ENCODE measurements at regions not wholly inside any gene's neighbourhood (a gene's known extent, or its start where the extent isn't known, plus 50 kb on each side); places are given as distances from the start of the nearest gene placed in this dataset.
"Not testable (repeated sequence)": the region's sequence is repeated elsewhere in the genome, so short reads cannot be mapped to it uniquely, and the experiment has no call there.

- DNase-seq (ENCODE audit: low spot score) = no peak
- FAIRE-seq = no peak
These were observed 93.2 kb downstream of the AKR1D1 start for GRCh38 chr7:138169441-138169851.

GRCh38 chr7:138170298-138170697 lies 94.0 kb downstream of the AKR1D1 start:
- FAIRE-seq = no peak
- no peak for DNase-seq (ENCODE audit: low spot score)

GRCh38 chr7:138170959-138171703 lies 94.9 kb downstream of the AKR1D1 start:
- FAIRE-seq = no peak
- no peak for DNase-seq (ENCODE audit: low spot score)

- DNase-seq (ENCODE audit: low spot score) = no peak
- FAIRE-seq = no peak
These were observed 97.3 kb downstream of the AKR1D1 start for GRCh38 chr7:138173548-138173947.

GRCh38 chr7:138176060-138176459 lies 99.8 kb downstream of the AKR1D1 start:
- no peak for DNase-seq (ENCODE audit: low spot score)
- no peak for FAIRE-seq

GRCh38 chr7:138184191-138184590 lies 107.9 kb downstream of the AKR1D1 start:
- DNase-seq (ENCODE audit: low spot score) (no peak), FAIRE-seq (no peak)

GRCh38 chr7:138185132-138185908 lies 109.1 kb downstream of the AKR1D1 start:
- no peak for DNase-seq (ENCODE audit: low spot score)
- FAIRE-seq = no peak

GRCh38 chr7:138186951-138187351 lies 110.7 kb downstream of the AKR1D1 start:
- no peak for FAIRE-seq
- peak; percentile 70 for DNase-seq (ENCODE audit: low spot score)

GRCh38 chr7:138188290-138188858 lies 112.1 kb downstream of the AKR1D1 start:
- DNase-seq (ENCODE audit: low spot score) = no peak
- FAIRE-seq = no peak

- DNase-seq (ENCODE audit: low spot score) (no peak), FAIRE-seq (no peak)
These were observed 118.3 kb downstream of the AKR1D1 start for GRCh38 chr7:138194567-138194966.

- FAIRE-seq (no peak), DNase-seq (ENCODE audit: low spot score) (no peak)
These were observed 118.9 kb downstream of the AKR1D1 start for GRCh38 chr7:138195151-138195571.

GRCh38 chr7:138196503-138196946 lies 120.3 kb downstream of the AKR1D1 start:
- not testable (repeated sequence) for FAIRE-seq; DNase-seq (ENCODE audit: low spot score)

GRCh38 chr7:138196971-138197896 lies 121.0 kb downstream of the AKR1D1 start:
- DNase-seq (ENCODE audit: low spot score) (no peak), FAIRE-seq (no peak)

GRCh38 chr7:138204285-138204981 lies 128.2 kb downstream of the AKR1D1 start:
- DNase-seq (ENCODE audit: low spot score) (no peak), FAIRE-seq (no peak)

- DNase-seq (ENCODE audit: low spot score) = no peak
- FAIRE-seq = no peak
These were observed 128.7 kb downstream of the AKR1D1 start for GRCh38 chr7:138204982-138205298.

- DNase-seq (ENCODE audit: low spot score) (no peak), FAIRE-seq (no peak)
These were observed 129.4 kb downstream of the AKR1D1 start for GRCh38 chr7:138205614-138206150.

- FAIRE-seq (no peak), DNase-seq (ENCODE audit: low spot score) (no peak)
These were observed 131.3 kb downstream of the AKR1D1 start for GRCh38 chr7:138207555-138207971.

- DNase-seq (ENCODE audit: low spot score) (no peak), FAIRE-seq (no peak)
These were observed 131.9 kb downstream of the AKR1D1 start for GRCh38 chr7:138208142-138208570.

GRCh38 chr7:138208864-138209263 lies 132.6 kb downstream of the AKR1D1 start:
- FAIRE-seq (no peak), DNase-seq (ENCODE audit: low spot score) (no peak)

- FAIRE-seq = no peak
- no peak for DNase-seq (ENCODE audit: low spot score)
These were observed 136.1 kb downstream of the AKR1D1 start for GRCh38 chr7:138212314-138212713.
